NCI-H748 treated with DMSO at 0.1 percent for 48 hours (cell line): ENCODE measurements at regions not wholly inside any gene's neighbourhood (a gene's known extent, or its start where the extent isn't known, plus 50 kb on each side); places are given as distances from the start of the nearest gene placed in this dataset.

Experiments used
- DNase-seq: peaks from one replicate; lab custom pipeline; 2025; lab: John Stamatoyannopoulos, UW

DNA sequence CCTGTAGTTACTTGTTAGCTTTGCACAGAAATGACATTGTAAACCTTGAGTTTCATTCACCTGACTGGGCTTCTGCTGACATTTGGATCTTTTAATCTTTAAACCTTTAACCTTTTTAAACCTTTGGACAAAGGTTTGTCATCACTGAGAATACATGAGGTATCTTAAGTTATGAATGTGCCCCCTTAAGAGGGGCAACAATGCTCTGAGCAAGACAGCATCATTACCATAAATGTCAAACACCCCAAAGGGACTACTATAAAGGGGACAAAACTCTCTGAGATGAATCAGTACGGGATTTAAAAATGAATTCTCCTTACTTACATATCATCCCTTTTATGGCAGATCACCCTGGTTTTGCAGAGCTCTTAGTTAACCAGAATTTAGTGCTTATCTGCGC is 203.3 kb downstream of the COG6 start:
- no peak for DNase-seq

DNA sequence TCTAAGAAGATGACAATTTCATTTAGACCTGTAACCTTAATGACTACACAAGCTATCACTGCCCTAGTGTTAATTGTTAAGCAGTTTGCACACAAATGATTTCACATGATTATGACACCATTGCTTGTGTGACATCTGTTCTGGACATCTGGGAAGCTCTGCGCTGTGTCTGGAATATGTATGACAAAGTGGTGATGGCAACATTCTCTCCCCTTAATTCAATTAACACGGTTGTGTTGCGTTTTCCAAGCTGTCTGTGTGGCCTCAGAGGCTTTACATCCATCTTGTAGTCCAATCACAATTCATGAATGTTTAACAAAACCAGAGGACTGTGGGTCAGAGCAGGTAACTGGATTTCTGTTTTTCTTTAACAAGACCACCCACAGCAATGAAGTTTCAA is 204.4 kb downstream of the COG6 start:
- no peak for DNase-seq

DNA sequence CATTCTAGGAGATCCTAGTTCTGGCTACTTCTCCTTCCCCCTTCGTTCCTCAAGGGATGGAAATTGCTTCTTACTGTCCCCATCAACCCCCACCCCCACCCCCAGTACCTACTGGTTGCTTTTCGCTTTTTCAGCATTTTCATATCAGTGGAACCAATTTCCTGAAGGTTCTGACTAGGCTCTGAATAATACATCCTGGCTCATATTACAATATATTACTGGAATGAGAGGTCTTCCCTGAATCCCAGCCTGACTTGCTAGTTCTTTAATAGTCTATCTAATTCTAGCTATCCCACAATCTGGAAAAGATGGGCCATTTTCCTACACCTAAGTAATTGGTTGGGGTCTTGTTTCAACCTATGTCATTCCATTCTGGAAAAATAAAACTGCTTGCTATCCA is 207.4 kb downstream of the COG6 start:
- DNase-seq = no peak

DNA sequence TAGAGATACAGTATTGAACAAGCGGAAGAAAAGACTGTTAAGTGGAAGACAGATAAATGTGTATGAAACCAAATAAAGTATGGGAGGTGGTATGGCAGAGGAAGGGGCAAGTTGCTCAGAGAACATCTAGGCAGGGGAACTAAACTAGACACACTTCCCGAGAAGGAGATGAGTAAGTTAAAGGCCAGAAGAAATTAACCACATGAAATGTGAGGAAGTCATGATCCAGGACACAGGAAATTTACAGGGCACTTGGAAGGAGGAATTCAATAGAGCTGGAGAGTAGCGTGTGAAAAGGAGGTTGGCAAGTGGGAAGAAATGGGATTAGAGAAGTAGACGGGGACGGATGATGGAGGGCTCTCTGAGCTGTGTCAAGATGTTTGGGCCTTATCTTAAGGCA is 208.8 kb downstream of the COG6 start:
- DNase-seq = no peak

DNA sequence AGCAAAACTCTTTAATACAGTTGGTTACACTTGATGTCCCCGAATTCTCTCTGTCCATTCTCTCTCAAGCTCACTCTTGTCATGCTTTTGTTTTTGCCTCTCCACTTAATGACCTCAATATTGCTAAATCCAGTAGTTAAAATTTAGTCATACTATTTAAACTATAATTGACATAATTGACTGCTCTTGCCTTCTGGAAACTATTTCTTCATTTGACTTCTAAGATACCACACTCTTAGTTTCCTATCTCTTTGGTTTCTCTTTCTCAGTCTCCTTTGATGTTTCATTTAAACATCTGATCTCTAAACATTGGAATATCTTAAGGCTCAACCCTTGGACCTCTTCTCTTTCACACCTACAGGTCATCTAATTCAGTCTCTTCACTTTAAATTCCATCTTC is 211.3 kb downstream of the COG6 start:
- no peak for DNase-seq

DNA sequence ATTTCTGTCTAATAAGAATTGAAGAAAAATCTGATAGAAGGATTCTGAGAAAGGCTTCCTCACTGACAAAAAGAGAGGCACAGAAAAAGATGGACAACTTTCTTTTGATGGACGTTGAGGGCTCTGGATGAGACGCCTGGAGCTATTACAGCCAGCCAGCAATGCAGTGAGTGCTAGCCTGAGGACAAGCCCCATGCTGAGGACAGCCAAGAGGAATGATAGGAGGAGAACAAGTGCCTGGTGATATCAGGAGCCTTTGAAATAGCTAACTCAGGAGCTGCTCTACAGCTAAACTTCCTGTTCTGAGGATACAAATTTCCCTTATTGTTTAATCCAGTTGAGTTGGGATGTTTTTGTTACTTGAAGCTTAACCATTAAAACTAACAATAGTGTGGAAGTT is 212.3 kb downstream of the COG6 start:
- no peak for DNase-seq

DNA sequence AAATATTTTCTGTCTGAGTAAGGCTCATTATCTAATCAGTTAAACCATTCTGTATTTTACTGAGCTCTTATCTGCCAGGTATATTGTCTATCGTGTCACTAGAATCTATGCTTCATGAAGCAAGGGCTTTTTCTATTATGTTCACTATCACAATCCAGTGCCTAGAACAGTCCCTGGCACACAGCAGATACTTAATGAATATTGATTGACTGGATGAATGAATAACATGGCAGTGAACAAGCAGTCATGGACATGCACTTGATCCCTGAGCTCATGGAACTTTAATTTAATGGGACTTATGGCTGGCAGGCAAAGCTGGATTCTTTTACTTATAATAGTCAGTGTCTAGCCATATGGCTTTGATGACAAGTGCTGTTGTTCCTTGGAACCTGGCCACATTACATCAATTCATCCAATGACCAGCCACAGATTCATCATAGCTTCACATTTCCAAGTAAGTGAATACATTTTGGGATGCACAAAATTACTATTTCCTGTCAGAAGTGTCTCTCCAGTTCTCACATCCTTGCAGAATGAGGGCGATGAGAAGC is 214.8 kb downstream of the COG6 start:
- DNase-seq = no peak

DNA sequence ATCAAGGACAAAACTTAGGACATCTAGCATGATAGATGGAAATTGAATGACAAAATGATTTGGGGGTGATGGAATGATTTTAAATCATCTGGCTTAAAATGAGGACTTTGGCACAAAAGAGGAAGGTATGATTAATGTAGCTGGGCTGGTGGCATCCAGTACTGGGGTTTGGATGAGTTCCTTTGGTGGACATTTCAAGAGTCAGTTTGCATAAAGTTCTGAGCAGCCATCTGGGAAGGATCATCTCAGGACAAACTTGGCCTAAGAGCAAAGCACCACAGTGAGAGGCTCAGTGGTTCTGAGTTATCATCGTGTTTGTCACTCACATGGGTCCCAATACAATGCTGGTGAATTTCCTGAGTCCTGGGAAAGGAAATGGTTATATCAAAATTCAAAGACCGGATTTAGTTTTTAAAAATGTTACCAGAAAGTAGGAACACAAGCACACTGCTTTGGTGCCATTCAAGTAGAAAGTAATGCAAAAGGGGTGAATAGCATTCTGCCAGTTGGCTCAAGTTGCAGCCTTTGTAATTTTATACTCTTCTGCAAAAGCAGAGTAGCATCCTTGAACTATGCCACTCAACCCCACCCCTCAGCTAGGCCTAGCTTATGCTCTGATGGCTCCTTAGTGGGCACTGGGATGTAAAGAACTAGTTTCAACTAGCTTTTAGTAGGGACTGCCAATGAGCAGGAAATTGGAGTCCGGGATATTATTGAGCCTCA is 219.0 kb downstream of the COG6 start:
- DNase-seq = no peak

DNA sequence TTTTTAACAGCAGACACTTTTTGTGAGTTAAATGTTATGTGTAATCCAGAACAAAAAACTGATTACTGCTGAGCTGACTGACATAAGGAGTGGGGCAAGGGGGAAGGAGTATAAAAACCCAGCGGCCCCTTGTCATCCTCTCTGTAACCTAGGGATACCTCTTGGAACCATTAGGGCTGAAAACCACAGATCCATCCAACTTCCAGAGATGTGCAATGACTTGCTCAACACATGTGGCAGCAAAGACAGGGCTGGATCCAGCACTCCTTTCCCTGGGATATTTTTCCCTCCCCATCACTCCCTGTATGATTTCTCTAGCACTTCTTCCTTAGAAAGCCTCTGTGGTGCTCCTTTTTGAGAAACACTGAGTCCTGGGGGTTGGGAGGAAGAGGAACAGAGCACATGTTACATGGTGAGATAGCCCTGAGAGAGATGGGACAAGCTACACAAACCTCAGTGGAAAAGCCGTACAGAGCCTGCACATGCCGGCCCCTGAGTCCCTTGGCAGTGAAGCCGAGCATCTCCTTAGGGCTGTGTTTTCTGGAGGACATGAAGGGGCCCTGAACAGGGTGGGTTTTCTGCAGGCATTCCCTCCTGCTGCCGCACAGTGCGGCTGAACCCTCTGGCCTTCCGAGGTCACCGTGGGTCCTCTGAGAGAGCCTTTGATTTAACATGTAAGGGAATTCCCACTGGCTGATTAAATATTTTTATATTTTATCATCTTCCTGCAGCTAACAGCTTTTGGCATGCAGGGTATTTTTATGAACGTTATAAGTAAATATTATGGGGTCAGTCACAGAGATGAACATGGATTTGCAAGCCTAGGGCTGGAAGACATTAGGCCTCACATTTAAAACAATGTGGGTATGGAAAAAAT is 219.9 kb downstream of the COG6 start:
- DNase-seq = no peak

DNA sequence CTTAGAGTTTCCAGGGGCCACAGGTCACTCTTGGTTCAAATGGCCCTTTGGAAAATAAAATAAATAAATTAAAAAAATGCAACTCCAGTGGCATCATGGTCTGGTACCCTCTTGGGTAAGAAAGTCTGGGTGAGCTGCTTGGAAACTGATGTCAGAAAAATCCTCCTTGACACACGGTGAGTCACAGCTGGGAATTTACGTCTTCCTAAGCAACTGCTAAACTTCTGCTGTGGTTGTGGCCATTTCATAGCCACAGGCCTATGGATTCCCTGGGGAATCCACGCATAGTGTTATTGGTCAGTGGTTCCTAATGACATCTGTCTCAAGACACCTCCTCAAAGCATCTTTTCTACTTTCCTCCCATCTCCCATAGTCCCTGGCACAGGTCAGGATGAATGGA is 220.8 kb downstream of the COG6 start:
- no peak for DNase-seq

DNA sequence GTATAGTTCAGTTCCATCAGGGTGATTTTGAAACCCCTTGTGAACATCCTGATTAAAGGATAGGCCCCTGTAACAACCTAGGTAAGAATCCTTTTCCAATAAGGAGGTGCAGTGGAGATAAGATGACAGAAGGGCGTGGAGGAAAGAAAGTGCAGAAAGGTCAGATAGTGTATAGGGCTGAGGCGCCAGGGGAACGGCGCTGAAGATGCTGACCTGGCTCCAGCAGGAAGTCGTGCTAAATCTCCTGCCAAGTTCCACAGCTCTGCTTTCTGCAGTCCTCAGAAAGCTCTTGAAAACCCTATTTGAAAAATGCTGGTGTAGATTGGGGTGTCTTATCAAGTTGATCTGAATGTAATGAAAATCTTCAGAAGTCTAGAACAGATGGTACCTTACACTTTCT is 221.7 kb downstream of the COG6 start:
- no peak for DNase-seq

DNA sequence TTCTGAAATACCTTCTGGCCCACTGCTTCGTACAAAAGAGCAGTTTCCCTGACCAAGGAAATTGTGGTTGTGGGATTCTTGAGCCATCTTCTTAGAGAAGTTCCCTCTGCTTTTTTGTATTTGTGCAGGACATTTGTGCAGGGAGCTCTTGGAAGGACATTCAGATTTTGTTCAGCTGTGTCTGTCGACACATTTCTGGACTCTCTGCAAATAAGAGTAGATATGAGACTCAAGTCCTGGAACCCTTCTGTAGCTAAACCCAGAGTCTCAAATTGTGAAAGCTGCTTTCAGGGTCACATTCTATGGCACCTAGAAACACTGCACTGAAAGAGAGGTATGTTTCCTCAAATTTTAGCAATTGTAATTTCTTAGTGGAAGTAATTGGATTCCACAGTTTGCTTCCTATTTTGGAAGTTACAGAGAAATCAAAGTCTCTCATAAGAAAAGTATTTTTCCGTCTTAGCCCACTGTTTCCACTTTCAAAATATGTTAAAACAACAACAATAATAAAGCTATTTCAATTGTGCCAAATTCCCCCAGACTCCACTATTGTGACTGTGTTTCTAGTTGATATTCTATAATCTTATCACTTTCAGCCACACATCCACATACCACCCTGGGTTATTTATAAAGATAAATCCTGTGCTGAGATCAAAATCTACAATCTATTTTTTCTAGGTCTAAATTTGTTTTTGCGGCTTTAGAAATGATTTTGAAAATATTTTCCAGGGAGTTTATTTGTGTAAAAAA is 224.0 kb downstream of the COG6 start:
- DNase-seq = no peak

DNA sequence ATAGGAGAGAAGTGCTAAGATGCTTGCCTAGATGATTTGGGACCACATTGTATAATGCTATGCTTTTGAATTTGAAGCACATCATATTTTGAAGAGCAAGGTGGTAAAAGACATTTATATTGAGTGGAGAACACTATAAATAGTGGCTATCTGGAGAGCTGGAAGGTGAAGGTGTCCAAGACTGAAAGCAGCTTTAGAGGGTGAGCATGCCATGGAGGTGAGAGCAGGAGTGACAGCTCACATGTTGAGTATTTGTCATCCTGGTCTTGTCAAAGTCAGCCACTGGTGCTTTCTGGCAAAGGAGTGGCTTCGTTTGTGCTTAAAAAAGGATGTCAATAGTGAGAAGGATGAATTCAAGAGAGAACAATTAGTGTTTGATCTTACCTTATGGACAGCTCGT is 225.9 kb downstream of the COG6 start:
- no peak for DNase-seq

DNA sequence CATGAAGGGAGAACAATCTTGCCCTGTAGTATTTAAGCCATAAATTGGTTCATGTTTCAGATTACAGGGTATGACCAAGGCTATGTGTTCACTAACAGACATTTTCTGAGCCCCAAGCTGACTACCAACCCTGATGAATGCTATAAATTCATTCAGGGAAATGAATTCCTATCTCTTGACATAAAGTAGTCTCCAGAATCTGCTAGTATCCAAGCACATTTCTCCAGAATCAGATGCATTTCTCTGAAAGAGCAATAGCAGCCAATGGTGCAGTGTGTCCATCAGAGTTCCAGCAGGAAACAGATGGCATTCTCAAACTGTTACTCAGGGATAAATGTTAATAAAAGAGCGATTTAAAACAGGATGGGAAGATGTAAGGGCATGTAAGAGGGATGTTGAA is 226.4 kb downstream of the COG6 start:
- DNase-seq = no peak

DNA sequence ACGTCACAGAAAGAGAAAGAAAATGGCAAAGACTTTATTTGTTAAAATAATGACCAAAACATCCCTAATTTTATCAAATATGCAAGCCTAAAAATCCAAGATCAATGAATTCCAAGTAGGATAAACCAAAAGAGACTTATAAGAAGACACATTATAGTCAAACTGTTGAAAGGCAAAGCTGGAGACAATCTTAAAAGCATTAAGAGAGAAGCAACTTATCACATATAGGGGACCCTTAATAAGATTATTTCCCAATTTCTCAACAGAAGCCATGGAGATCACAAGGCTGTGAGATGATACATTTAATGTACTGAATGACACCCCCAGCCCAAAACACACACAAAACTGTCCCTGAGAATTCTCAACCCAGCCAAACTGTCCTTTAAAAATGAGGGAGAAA is 228.7 kb downstream of the COG6 start:
- DNase-seq = no peak

DNA sequence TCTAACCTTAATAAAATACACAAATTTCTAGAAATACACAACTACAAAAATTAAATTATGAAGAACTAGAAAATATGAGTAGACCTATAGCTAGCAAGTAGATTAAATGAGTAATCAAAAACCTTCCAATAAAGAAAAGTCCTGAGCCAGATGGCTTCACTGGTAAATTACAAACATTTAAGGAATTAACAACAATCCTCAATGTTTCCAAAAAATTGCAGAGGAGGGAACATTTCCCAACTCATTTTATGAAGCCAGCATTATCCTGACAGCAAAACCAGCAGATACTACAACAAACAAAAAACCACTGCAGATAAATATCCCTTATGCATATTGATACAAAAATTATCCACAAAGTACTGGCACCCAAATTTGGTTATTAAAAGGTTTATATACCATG is 230.9 kb downstream of the COG6 start:
- DNase-seq = no peak

DNA sequence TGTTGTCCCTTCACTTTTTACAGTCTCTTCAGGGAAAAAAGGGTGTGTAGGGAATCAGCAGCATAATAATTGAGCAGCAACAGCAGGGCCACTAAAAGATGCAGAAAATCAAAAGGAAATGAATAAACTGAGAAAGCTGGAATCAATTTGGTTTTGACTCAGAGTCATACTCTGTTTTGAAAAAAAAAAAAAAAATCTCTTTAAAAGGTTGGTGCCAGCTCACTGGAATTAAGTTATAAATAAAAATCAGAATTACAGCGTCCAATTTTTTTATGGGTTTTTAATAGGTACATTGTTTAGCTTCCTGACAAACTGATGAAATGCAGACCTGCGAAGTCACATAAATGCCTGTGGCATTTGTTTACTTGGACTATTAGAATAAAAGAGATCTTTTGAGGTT is 231.9 kb downstream of the COG6 start:
- no peak for DNase-seq

DNA sequence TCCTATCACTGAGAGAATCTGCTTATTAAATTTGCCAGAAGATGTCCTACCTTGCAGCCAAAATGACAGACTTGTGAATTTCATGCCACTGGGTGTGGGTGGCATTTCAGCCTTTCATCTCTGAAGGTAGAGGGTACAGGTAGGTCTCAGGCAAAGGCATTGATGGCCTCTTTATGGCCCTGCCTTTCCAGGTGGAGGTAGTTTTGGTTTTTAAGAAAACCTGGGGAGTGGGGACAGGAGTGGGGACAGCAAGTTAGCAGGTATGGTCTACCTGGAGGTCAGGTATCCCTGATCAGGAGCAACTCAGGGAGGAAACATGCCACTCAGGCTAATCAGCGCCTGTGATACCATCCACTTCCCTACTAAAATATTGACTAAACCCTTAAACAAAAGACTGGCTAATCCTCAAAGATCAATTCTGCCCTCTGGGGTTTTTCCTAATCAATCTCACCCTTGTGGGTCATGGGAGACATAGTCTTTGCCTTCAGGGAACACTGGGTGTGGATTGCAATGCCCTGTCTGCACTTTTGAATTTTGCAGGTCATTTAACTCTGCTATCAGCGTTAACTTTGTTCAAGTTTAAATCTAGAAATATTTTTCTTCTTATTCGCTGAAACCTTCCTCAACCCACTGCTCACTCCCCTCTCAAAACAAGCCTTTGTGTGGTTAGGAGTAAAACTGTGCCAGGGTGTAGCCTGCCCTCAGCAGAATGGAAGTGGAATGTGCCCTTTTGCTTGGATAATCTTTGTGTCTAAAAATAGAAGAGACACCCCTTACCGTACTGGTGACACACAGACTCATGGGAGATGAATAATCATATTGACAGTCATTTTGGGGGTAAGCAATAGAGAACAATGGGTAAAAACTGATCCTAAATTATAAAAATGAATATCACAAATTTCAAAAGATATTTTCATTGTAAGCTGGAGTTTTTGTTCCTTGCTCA is 233.7 kb downstream of the COG6 start:
- DNase-seq = no peak

DNA sequence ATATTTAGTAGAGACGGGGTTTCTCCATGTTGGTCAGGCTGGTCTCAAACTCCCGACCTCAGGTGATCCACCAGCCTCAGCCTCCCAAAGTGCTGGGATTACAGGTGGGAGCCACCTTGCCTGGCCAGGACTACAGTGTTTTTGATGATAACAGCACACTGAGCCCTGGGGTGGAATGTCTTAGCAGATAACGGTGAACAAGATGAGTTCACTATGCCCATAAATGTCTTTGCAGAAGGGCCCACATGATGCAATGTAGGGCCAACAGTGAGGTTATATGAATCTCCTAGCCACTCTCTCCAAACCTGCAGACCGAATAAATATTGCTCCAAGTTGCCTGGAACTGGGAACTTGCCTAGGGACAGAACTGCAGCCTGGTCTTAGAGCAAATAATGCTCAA is 235.1 kb downstream of the COG6 start:
- no peak for DNase-seq

DNA sequence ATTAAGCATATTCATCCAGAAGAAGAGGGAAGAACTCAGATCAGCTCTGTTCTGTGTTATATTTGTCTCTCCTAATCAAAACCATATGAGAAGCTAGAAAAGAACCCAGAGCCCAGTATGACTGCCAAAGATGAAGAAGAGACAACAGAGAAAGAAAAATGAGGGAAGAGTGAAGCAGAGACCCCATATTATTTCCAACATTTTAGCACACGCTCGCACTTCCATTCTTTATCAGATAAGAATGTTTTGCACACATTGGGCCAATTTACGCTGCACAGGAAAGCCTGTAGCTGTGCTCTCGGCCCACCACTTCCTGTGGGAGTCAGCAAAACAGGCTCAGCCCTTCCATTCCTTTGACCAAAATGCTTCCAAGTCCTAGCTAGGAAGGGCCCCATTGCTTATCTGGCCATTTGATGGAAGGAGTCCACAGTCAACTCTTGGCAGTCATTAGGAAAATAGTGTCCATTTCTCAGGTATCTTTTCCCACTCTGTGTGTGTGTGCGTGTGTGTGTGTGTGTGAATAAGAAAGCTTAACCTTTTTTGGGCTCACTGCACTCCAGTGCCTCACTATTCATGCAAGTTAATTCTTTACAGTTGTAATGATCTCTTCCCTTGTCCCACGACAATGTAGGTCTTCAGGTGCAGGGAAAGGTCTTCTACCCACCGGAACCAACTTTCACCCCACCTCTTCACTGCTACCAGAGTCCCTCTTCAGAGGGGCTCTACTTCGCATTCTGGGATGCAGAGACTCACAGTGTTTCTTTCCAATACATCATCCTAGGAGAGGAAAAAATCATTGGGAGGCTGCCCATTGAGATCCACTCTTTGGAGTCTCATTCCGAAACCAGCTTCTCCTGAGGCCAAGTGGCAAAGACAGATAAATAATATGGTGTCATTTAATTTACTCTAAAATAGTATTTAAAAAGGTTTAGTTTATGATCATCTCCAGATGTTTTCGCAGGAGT is 237.5 kb downstream of the COG6 start:
- no peak for DNase-seq
